CD4-positive, alpha-beta T cell treated with Interleukin-15 for 4 hours (primary cell): ENCODE measurements at regions not wholly inside any gene's neighbourhood (a gene's known extent, or its start where the extent isn't known, plus 50 kb on each side); places are given as distances from the start of the nearest gene placed in this dataset.

ENCODE experiments used
- DNase-seq: peaks from one replicate; pipeline ENCODE4 v3.0.0-alpha.2; 2020; ENCODE audit warnings: low spot score

DNA sequence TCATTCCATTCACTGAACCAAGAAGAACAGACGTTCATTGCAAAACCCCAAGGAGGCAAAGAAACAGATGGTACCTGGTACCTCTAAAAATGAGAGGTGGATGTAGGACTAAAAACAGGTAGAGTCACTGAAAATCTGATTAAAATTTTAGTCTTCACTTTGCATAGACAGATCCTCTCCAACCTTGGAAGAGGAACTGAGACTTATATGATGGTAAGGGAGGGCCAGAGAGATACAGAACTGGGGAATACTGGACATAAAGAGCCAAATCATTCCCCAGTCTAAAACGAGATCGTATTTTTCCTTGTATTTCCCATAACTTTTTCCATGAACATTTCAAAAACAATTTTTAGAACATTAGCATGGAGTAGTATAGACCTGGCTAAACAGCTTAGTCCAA is 59.7 kb upstream of the SPOPL start:
- DNase-seq: no peak

DNA sequence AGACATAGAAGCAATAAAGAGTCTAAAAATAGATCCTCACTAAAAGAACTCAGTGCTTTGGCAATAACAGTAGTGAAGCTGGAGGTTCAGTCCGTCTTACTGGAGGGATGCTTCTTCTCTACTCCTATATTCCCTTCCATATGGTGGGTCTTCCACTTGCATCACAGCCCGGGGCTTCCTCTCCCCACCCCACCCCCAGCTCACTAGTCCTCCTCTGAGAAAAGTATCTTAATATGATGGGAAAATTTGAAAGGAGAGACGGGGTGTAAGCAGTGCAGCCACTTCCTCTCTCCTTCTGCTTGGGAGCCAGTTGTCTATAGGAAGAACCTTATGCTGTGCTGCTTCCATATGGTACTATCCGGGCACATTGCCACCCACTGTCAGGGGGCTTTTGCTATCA is 57.2 kb upstream of the SPOPL start:
- no peak for DNase-seq

GRCh38 chr2:138445227-138445626 is 56.3 kb upstream of the SPOPL start:
- DNase-seq: no peak

GRCh38 chr2:138446043-138446442 is 55.5 kb upstream of the SPOPL start:
- no peak for DNase-seq

DNA sequence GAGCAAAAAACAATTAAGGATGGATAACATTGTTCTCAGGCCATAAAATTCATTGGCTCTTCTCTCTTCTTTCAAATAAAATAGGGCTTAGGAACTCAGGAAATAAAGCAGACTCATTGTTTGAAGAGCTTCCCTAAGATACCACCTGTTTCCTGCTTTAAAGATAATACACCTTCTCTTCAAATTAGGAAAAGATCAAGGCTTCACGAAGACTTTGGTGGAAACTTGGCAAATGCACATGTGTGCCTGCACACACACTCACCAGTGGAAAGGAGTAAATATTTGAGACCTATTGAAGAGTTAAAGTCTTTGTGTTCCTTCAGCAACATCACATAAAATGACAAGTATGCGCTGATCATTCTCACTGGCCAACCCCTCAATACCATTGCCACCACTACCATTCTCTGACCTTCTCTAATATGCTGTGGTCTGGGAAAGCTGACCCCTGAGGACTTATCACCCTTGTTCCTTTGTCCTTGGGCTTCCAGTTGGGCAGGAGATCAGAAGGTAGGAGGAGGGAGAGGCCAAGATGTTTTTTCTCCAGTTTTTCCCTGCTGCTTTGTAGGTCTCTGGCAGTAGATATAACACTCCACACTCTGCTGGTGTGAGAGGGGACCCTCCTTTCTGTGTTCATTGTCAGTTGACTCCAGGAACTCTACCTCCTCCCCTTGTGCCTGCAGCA is 53.5 kb upstream of the SPOPL start:
- no peak for DNase-seq
